Stimulated activated CD4-positive, alpha-beta T cell treated with anti-CD3 and anti-CD28 coated beads, Interleukin-4, amount 100 ng/mL, for 1 hour (primary cell): ENCODE measurements at regions not wholly inside any gene's neighbourhood (a gene's known extent, or its start where the extent isn't known, plus 50 kb on each side); places are given as distances from the start of the nearest gene placed in this dataset.

Source experiments
- DNase-seq: peaks from one replicate; pipeline ENCODE4 v3.0.0-alpha.2; 2020

DNA sequence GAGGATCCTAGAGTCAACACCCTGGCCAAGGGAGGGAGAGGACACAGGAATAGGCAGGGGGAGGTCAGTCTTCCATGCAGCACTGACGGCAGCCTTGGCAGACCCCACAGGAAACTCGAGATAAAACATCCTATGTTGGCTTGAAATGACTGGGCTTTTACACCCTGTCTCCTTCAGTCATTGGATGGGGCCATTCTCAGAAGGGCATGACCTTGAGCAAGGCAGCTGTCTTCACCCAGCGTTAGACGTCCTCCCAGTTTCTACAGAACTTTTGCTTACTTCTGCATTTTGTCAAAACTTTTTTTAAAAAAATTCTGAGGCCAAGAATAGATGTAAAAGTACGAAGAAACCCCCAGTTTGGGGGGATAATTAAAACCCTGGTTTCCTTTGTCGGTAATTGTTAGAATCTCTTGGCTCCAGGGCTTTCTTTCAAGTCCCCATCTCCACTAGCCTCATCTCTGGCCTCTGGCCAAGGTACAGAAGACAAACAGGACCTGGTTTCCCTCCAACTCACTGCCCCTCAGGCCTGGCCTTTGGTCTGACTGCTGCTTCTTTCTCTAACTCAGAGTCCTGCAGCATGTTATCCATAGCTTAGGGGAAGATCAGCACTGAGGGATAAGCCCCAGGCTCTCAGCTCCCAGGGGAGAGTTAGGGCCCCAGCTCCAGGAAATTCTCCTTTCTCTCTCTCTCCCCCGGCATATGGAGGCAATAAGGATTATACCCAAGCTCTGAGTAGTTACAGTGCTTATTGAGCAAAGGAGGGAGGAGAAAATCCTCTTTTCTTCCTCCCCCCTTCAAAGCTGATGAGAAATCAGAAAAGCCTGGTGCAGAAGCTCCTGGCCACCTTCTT, 51.6 kb upstream of the KCND3 start:
- no peak for DNase-seq

GRCh38 chr1:112043901-112044300, 54.4 kb upstream of the KCND3 start:
- no peak for DNase-seq

DNA sequence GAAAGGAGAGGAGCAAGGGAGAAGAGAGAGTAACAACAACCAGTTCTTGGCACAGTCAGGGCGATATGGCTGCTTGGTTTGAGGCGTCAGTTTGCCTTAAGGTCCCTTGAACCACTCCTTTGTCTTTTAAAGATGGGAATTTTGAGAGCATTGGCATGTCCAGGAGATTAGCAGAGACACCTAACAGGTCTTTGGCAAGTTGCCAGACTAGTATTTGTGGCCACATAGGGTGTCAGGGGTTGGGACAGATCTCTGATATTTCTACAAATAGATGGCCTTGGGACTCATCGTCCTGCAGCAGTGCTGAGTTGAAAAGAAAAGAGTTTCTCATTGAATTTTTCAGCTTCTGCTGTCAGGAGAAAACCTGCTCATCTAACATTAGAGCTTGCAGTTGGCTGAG, 55.3 kb upstream of the KCND3 start:
- DNase-seq = no peak

GRCh38 chr1:112046630-112047029, 57.2 kb upstream of the KCND3 start:
- no peak for DNase-seq

GRCh38 chr1:112048421-112048820, 59.0 kb upstream of the KCND3 start:
- no peak for DNase-seq

GRCh38 chr1:112054510-112054909, 65.0 kb upstream of the KCND3 start:
- no peak for DNase-seq

DNA sequence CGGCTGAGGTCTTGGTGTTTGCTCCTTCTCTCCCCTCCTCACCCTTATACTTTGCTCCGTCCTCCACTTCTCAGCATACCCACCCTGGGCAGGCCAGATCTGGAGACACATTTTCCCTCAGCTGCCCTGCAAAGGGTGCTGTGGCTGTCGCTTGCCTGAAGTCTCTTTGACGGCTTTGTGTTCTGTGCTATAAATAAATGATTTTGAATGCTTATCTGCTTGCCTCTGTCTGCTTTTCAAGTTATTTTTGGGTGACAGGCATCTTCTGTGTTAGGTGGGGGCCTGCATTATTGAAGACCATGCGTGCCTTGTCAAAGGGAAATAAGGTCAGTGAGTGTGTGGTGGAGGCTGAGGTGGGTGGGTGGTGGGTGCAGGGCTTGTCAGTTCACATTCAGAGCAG, 66.9 kb upstream of the KCND3 start:
- DNase-seq = no peak

- DNase-seq = no peak
Measured at GRCh38 chr1:112057736-112058135, 68.3 kb upstream of the KCND3 start.

DNA sequence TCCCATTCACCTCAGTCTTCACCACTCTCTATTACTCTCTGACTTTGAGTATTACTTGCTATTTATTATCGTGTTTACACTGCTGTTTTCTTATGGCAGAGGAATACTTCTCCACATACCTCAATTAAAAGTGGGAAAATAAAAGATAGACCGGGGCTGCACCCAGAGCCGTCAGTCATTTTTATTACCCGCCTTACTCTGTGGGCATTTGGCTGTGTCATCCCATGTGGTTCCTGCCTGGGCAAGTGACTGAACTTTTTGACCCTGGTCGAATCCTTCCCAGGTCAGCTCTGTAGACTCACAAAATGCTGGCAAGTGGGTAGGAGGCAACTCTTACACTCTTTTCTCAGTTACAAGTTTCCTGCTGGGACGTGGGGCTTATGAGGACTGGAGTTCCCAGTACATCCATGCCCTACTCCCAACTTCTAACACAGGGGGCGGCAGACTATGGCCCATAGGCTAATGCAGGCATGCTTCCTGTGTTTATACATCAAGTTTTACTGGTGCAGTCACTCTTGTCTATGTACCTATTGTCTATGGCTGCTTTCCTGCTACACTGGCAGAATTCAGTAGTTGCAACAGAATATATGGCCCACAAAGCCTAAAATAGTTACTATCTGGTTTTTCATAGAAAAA, 69.5 kb upstream of the KCND3 start:
- DNase-seq = no peak

DNA sequence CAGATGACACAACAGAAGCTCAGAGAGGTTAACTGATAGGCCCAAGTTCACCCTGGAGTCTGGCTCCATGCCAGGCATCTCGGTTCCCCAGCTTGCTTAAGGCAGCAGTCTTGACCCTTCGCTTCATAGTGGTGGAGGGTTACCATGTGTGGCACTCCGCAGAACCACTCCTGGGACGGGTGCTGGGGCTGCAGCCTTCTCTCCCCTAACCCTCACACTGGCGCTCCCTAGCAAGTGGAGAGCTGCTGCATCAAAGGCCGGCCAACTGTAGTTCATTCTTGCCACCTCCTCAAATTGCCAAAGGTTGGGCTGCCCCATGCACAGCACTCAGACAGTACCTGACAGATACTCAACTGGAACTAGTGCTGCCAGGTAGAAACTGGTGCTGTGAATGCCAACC, 70.2 kb upstream of the KCND3 start:
- no peak for DNase-seq

- no peak for DNase-seq
Measured at GRCh38 chr1:112060261-112060660, 70.8 kb upstream of the KCND3 start.

DNA sequence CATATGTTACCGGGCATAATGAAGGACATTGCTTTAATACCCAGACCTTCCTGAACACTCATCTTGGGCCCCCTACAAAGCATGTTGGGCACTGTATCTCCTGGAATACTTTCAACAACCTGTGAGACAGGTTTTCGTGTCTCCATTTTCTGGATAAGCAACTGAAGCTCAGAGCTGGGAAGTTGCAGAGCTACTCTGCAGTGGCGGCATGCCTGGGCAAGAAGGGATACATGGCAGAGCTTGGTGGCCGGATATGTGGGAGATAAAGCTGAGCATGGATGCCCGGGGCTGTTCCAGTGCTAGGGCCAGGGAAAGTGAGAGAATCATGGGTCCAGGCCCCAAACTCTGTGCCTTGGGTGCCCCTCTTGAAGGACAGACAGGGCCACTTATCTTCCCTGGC, 71.6 kb upstream of the KCND3 start:
- no peak for DNase-seq

GRCh38 chr1:112061901-112062320, 72.4 kb upstream of the KCND3 start:
- no peak for DNase-seq

GRCh38 chr1:112063781-112064728, 74.6 kb upstream of the KCND3 start:
- DNase-seq = no peak

DNA sequence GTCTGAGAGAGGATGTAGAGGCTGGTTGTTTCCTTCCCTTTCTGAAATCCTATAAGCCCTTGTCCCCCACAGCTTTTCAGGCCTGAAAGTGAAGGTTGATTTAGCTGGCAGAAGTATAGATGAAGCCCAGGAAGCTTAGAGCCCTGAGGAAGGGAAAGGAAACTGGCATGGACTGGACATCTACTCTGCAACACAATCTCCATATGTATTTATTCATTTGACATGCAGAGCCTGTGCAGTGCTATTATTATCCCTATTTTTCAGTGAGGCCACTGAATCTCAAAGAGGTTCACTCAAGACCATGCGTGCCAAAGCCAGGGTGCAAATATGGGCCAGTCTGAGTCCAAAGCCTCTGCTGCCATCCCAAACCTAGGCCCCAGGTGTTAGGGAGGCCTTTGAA, 78.5 kb upstream of the KCND3 start:
- no peak for DNase-seq

GRCh38 chr1:112070677-112071076, 81.2 kb upstream of the KCND3 start:
- no peak for DNase-seq

DNA sequence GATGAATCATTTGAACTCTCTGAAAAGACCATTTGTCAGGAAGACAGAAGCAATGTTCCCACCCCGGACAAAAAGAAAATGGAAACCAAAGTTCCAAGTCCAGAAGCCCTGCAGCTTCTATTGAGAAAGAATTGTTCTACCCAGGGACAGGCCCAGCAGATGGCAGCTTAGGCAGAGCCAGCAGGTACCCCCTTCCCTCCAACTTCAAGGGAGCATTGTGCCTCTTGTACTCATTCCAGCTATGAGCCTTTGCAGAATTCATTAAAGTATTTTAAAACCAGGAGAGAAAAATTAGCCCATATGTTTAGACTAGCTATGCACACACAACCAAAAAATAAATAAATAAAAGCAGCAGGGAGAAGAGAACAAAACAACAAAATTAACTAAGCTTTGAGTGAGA, 85.2 kb upstream of the KCND3 start:
- DNase-seq = no peak

DNA sequence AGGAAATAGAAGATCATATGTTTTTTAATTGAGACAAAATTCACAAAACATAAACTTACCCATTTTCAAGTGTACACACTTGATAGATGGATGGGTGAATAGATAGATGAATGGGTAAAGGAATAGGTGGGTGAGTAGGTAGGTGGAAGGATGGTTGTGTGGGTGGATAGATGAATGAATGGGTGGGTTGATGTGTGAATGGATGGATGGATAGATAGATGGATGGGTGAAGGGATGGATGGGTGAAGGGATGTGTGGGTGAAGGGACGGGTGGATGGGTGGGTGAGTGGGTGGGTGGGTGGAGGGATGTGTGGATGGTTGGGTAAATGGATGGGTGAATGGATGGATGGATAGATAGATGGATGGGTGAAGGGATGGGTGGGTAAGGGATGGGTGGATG, 86.1 kb upstream of the KCND3 start:
- no peak for DNase-seq

GRCh38 chr1:112079446-112079845, 90.0 kb upstream of the KCND3 start:
- no peak for DNase-seq

DNA sequence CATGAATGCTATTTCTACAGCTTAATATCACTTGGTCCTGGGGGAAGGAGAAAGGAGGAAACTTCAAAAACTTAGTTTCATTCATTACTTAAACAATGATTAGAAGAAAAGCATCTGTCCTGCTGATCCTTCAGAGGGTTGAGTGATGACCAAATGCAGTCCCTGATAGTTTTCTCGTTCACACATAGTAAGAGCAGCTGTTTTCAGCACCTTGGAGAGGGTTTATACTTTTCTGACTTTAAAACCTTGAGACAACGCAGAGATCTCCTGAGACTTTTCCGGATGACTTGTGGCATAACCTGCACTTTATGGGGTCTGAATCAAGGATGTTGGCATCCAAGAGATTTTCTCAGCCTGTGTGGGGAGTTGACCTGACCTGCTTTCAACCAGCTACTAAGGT, 94.0 kb upstream of the KCND3 start:
- no peak for DNase-seq

DNA sequence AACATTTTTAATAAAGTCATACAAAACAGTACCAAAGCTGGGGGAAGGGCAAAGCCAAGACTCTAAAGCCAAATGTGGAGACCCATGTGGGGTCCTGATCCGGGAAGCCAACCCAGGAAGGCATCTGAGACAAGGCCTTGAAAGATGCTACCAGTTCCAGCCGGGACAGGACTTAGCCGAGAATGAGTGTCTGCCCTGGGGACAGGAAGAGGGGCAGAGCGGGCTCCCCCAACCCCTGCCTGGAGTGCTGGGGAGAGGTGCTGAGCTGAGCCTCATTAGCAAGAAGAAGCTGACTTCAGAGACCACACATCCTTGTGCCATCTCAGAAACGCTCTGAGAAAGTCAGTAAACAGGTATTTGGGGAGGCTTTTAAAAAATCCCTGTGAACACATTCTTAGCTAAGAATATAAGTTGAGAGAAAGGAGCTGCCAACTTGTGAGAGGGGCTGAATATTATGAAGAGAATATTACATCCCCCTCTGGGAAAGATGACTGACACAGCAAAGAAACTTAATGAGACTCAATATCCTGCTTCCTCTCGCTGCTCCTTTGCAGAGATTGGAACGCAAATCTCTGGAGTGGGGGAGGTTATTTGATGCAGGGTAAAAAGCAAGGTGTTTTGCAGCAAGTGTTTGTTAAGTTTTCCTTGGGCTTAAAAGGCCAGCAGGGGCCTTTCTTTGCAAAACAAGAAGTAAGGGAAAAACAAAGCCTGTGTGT, 103.3 kb upstream of the KCND3 start:
- DNase-seq = no peak

DNA sequence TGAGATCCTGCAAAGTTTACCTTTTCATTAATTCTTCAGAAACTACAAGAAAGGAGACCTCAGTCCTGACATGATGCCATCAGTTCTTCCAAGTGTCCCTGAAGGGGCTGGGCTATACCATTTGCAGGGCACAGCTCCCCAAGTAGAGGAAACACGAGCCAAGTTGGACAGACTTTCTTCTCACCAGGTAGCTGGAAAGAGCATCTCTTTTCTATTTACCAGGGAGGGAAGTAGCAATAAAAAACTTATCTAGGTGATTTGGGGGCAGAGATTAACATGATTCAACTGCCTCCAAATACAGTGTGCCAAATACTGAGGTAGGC, 103.9 kb upstream of the KCND3 start:
- DNase-seq = no peak

GRCh38 chr1:112099979-112100378, 110.5 kb upstream of the KCND3 start:
- no peak for DNase-seq
